HL-60 (cell line): ENCODE measurements at regions not wholly inside any gene's neighbourhood (a gene's known extent, or its start where the extent isn't known, plus 50 kb on each side); places are given as distances from the start of the nearest gene placed in this dataset.

Source experiments
- DNase-seq, 2 experiments: peaks; one replicate each; pipeline ENCODE4 v3.0.0-alpha.2; 2010 to 2020; ENCODE audit warnings: low read depth in 1 of 2, low spot score in 1 of 2
- H3K27ac ChIP-seq: fragments of 250-450 bp; sonication (Bioruptor Pico); replicated peaks from 2 replicates; pipeline ENCODE4 v1.5.1; 2020; ENCODE audit warnings: mild to moderate bottlenecking, moderate library complexity
- H3K27me3 ChIP-seq: fragments of 250-450 bp; sonication (Bioruptor Pico); 2 replicates; pipeline ENCODE4 v1.5.1; 2021; ENCODE audit warnings: mild to moderate bottlenecking, moderate library complexity; ENCODE audit not compliant: insufficient read depth, poor library complexity, severe bottlenecking
- H3K4me3 ChIP-seq: replicated peaks from 2 replicates; pipeline ENCODE4 v1.5.1; 2011; ENCODE audit warnings: mild to moderate bottlenecking, control low read depth, low read length; ENCODE audit not compliant: insufficient read depth
- GABPA ChIP-seq: IDR thresholded peaks from 2 replicates; pipeline ENCODE4 v1.6.1; 2012; ENCODE audit warnings: low read depth
- POLR2AphosphoS5 ChIP-seq: IDR thresholded peaks from 2 replicates; pipeline ENCODE4 v1.6.1; 2012; ENCODE audit warnings: low read depth
- REST ChIP-seq: IDR thresholded peaks from 2 replicates; pipeline ENCODE4 v1.6.1; 2012; ENCODE audit warnings: low read depth; ENCODE audit not compliant: insufficient replicate concordance
- SPI1 ChIP-seq: IDR thresholded peaks from 2 replicates; pipeline ENCODE4 v1.6.1; 2012; ENCODE audit warnings: low read depth, mild to moderate bottlenecking, borderline replicate concordance
- TF ChIP-seq, protein P1 (sequence below): IDR thresholded peaks from one replicate; pipeline ENCODE4 v1.5.1; 2011; ENCODE audit warnings: low read length, control low read depth, inconsistent platforms; ENCODE audit not compliant: insufficient read depth

DNA sequence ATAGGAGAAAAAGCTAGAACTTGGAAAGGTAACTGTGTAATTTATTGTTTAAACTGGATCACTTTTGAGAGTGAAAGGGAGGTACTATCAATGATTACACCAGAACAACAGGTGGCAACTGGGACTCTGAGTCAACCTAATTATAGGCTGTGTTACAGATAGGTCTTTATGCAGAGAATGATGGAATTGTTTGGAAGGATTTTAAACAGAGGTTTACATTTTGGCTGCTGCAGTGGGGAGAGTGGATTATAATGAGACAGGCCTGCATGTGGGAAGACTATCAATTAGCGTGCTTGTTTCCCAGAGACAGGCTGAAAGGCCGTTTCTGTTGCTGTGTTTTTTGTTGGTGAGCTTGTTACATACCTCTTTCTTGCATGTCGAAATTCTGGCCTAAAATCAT is 432.9 kb downstream of the PLA2G4A start:
- Histone ChIP-seq H3K27me3 (no peaks in the 10 kb centered on the region), H3K4me3 (no peak overlapping the region), H3K27ac (no peak overlapping the region)
- no peak for DNase-seq
- TF ChIP-seq REST (no peak), GABPA (no peak), SPI1 (no peak), POLR2AphosphoS5 (no peak)
- TF ChIP-seq, protein P1, sequence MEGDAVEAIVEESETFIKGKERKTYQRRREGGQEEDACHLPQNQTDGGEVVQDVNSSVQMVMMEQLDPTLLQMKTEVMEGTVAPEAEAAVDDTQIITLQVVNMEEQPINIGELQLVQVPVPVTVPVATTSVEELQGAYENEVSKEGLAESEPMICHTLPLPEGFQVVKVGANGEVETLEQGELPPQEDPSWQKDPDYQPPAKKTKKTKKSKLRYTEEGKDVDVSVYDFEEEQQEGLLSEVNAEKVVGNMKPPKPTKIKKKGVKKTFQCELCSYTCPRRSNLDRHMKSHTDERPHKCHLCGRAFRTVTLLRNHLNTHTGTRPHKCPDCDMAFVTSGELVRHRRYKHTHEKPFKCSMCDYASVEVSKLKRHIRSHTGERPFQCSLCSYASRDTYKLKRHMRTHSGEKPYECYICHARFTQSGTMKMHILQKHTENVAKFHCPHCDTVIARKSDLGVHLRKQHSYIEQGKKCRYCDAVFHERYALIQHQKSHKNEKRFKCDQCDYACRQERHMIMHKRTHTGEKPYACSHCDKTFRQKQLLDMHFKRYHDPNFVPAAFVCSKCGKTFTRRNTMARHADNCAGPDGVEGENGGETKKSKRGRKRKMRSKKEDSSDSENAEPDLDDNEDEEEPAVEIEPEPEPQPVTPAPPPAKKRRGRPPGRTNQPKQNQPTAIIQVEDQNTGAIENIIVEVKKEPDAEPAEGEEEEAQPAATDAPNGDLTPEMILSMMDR: no peak

GRCh38 chr1:187262731-187263130 is 434.0 kb downstream of the PLA2G4A start:
- Histone ChIP-seq H3K27me3 (no peaks in the 10 kb centered on the region), H3K4me3 (no peak overlapping the region), H3K27ac (no peak overlapping the region)
- TF ChIP-seq REST (no peak), POLR2AphosphoS5 (no peak), SPI1 (no peak), GABPA (no peak)
- TF ChIP-seq, protein P1: no peak
- DNase-seq: no peak

DNA sequence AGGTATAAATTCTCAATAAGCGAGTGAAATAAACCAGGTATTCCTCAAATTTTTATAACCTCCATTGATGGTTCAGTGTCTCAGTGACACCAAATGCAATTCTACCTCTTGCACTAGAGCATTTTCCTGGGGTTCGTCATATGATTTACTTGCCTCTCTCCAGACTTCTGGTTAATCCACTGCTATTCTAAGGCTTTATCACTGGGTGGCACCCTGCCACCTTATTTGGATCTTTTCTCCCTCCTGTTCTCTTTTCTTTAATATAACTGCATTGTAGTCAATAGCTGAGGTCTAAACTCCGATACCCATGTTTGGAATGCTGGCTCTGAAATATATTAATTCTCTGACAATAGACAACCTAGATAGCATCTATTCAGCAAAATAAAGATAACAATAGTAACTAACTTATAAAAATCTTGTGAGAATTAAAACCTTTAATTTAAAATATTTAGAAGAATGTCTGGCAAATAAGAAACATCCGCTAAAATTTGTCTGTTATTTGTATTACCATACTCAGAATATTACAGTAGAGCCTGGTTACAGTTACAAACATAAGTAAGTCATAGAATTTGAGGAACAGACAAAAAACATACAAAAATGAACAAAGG is 436.4 kb downstream of the PLA2G4A start:
- Histone ChIP-seq H3K4me3 (no peak overlapping the region), H3K27me3 (no peaks in the 10 kb centered on the region), H3K27ac (no peak overlapping the region)
- peak in 1 of 2 experiments; percentile 8 for DNase-seq
- TF ChIP-seq GABPA (no peak), POLR2AphosphoS5 (no peak), SPI1 (no peak)
- TF ChIP-seq, protein P1: peak; percentile 1

DNA sequence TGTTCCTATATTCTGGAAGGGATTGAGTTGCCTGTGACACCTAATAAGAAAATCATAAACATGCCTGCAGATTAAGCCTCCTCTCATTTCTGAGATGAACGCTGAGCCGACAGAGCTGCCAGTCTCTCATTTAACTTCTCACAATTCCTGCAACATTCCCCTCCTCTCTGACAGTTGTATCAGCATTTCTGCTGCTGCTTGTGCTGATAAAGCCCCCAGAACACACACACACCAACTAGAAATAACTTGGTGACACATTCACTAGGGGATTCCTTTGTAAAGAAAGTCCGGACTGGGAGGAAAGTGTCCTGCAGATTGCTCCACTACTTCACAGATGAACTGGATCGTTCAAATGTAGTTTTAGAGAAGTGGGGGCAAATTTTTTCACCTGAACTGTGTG is 437.3 kb downstream of the PLA2G4A start:
- no peak for TF ChIP-seq GABPA
- TF ChIP-seq REST: no peak
- TF ChIP-seq, protein P1: no peak
- no peak for TF ChIP-seq SPI1
- TF ChIP-seq POLR2AphosphoS5: no peak
- Histone ChIP-seq H3K27ac (no peak overlapping the region), H3K27me3 (no peaks in the 10 kb centered on the region), H3K4me3 (no peak overlapping the region)
- no peak for DNase-seq
